Pancreas (tissue), 10 donors: ENCODE measurements at regions not wholly inside any gene's neighbourhood (a gene's known extent, or its start where the extent isn't known, plus 50 kb on each side); places are given as distances from the start of the nearest gene placed in this dataset.

Experiments used
- ATAC-seq, 4 donors: fragments of 200-7000 bp; cut with Tn5 transposase; one replicate each; pipeline versions ENCODE4 v1.8.0 to v1.9.1; 2020; ENCODE audit warnings: mild to moderate bottlenecking in 4 of 4, moderate library complexity in 4 of 4
- DNase-seq, 6 donors: peaks; one replicate each; pipeline ENCODE4 v3.0.0-alpha.2; 2020
- FAIRE-seq: peaks from 2 replicates; lab custom pipeline; 2012; peaks lifted over from hg19 to GRCh38; lab: Jason Lieb, UNC
- H3K27ac ChIP-seq, 4 donors: fragments of 200-600 bp; sonication (generic); 1 replicate in 3 of 4; 2 replicates in 1 of 4; pipeline versions ENCODE4 v1.5.0 to v1.8.0; 2020
- H3K27me3 ChIP-seq, 4 donors: fragments of 200-600 bp; one replicate each; pipeline ENCODE4 v1.8.0; 2021
- H3K36me3 ChIP-seq, 3 donors: fragments of 200-600 bp; sonication (generic) in 1 of 3; one replicate each; pipeline versions ENCODE4 v1.5.0 to v1.8.0; 2020 to 2021
- H3K4me1 ChIP-seq, 3 donors: fragments of 200-600 bp; one replicate each; pipeline ENCODE4 v1.8.0; 2021
- H3K4me3 ChIP-seq, 4 donors: fragments of 200-600 bp; sonication (generic) in 2 of 4; one replicate each; pipeline versions ENCODE4 v1.5.0 to v1.8.0; 2020 to 2021
- H3K9me3 ChIP-seq, 4 donors: fragments of 200-600 bp; one replicate each; pipeline ENCODE4 v1.8.0; 2021
- WGBS, 2 donors: extraction: QIAGEN DNeasy Blood & Tissue Kit; methylation state at CpG; one replicate each; pipeline ENCODE4 v1.1.7; 2013; 5-methylcytosine and 5-hydroxymethylcytosine counted together
- intact Hi-C, 3 donors: fragments of 100-400 bp; cut with DNase I; formaldehyde crosslinking; loops; one replicate each; pipeline versions ENCODE4 v1.11.1 to v1.14.2; 2022
- TF ChIP-seq, protein P1 (sequence below), 4 donors: fragments of 200-600 bp; sonication (generic) in 3 of 4; IDR thresholded peaks; one replicate each; pipeline versions ENCODE4 v1.5.0 to v1.8.0; 2021; ENCODE audit warnings: antibody characterized with exemption in 4 of 4
- donor health status: healthy with polysubstance abuse.
- donor health status: DM: no; HTN: no; CAD: no; lungs with moderate emphysema.
- donor health status: DM: no; HTN: no; CAD: no.
- donor health status: control.
- donor health status: control.
- donor health status: Bipolar disorder and iron deficiency.
- donor health status: DM: yes; HTN: yes; CAD: no.
- donor health status: DM: no; HTN: no; CAD: no.
- donor health status: DM: no; HTN: no; CAD: no.
- donor health status: DM: yes; HTN: yes; CAD: no.

DNA sequence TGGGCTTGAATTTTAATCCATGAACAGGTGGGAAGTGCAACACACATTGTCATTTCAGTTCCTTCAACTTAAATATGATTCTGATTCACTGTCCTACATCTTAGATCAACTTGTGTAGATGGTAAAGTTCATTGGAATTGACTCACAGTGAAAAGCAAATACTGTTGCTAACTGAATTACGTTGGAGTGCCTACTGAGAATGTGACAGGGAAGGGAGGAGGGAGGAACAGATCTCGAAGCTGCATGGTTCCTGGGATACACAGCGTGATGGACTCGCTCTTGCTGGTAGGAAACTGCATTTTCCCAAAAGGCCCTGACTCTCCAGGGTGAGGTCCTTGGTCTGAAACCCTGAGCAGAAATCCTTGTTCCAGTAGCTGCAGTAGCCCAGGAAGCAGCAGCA, 284.2 kb downstream of the USP46 start:
- H3K27me3 ChIP-seq: no peaks in the 10 kb centered on the region
- TF ChIP-seq, protein P1, sequence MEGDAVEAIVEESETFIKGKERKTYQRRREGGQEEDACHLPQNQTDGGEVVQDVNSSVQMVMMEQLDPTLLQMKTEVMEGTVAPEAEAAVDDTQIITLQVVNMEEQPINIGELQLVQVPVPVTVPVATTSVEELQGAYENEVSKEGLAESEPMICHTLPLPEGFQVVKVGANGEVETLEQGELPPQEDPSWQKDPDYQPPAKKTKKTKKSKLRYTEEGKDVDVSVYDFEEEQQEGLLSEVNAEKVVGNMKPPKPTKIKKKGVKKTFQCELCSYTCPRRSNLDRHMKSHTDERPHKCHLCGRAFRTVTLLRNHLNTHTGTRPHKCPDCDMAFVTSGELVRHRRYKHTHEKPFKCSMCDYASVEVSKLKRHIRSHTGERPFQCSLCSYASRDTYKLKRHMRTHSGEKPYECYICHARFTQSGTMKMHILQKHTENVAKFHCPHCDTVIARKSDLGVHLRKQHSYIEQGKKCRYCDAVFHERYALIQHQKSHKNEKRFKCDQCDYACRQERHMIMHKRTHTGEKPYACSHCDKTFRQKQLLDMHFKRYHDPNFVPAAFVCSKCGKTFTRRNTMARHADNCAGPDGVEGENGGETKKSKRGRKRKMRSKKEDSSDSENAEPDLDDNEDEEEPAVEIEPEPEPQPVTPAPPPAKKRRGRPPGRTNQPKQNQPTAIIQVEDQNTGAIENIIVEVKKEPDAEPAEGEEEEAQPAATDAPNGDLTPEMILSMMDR (IDR thresholded peaks at IDR 0.05): no peak
- no peak overlapping the region for H3K4me3 ChIP-seq
- H3K9me3 ChIP-seq: no peaks in the 10 kb centered on the region
- H3K36me3 ChIP-seq: no peaks in the 10 kb centered on the region
- DNase-seq (no peak), ATAC-seq (no peak), FAIRE-seq (no peak)
- 56 to 59% methylated on average over 4 of the region's 4 CpGs for WGBS, 2 donors
- no peaks in the 10 kb centered on the region for H3K4me1 ChIP-seq
- no peak overlapping the region for H3K27ac ChIP-seq
- intact Hi-C loops: loop anchor here in 1 of 3 donors (10.0 kb wide), 1 partner anchor 610 kb away; no protein-coding TSS in a partner anchor

DNA sequence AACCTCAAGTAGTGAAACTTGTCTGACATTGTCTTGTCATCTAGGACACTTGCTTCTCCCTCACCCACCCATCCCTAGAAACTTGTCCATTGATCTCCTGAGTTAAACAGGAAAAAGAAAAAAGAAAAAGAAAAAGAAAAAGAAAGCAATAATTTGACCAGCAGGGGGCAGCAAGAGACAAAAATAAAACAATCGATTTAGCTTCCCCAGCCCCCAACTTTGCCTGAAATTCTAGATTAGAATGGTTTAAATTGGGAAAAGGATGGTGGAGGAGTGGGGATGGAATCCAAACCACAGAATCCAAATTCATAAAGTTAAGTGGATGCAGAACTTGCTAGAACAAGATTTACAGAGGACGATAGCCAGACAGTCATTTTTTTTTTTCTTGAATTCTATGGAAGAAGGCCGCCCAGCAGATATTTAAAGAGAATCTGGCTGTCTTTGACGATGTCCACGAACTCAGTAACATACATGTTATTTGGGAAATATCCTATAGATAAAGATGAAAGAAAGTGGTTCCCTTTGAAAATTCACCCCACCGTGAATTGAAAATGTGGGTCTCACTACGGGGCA, 282.9 kb downstream of the USP46 start:
- 54 to 56% methylated on average over 7 of the region's 7 CpGs for WGBS, 2 donors
- H3K4me3 ChIP-seq: no peak overlapping the region
- no peaks in the 10 kb centered on the region for H3K36me3 ChIP-seq
- FAIRE-seq: peak; percentile 65
- peak in 1 of 6 donors; percentile 18 for DNase-seq
- H3K27ac ChIP-seq: no peak overlapping the region
- no peaks in the 10 kb centered on the region for H3K9me3 ChIP-seq
- TF ChIP-seq, protein P1 (IDR thresholded peaks at IDR 0.05): peak; percentile 14 to 55 (median 44)
- ATAC-seq: peak in 1 of 4 donors; percentile 39
- intact Hi-C loops: loop anchor here in 1 of 3 donors (10.0 kb wide), 1 partner anchor 609 kb away; no protein-coding TSS in a partner anchor
- no peaks in the 10 kb centered on the region for H3K4me1 ChIP-seq
- no peaks in the 10 kb centered on the region for H3K27me3 ChIP-seq

DNA sequence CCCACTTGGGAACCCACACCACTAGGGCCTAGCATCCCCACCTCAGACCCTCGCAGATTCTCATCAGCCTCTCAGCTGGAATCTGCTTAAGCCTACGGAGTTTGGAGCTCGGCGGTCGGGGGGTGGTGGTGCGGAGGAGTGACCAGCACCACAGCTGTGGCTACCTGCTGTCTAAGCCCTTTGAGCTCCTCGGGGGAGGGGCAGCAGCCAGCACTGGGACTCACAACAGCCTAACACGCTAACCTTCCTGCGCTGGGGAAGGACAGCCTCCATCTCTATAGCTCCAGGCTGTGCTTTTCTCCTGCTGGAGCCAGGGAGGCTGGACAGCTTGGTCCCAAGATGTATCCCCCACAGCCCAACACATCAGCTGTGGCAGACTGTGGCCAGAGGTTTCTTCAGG, 281.5 kb downstream of the USP46 start:
- ATAC-seq (no peak), FAIRE-seq (no peak), DNase-seq (no peak)
- WGBS, 2 donors: 74 to 85% methylated on average over 9 of the region's 9 CpGs
- H3K9me3 ChIP-seq: no peaks in the 10 kb centered on the region
- intact Hi-C loops: loop anchor here in 1 of 3 donors (10.0 kb wide), 1 partner anchor 607 kb away; no protein-coding TSS in a partner anchor
- H3K4me1 ChIP-seq: no peaks in the 10 kb centered on the region
- TF ChIP-seq, protein P1 (IDR thresholded peaks at IDR 0.05): no peak
- no peaks in the 10 kb centered on the region for H3K36me3 ChIP-seq
- H3K27me3 ChIP-seq: no peaks in the 10 kb centered on the region
- H3K27ac ChIP-seq: no peak overlapping the region
- H3K4me3 ChIP-seq: no peak overlapping the region

DNA sequence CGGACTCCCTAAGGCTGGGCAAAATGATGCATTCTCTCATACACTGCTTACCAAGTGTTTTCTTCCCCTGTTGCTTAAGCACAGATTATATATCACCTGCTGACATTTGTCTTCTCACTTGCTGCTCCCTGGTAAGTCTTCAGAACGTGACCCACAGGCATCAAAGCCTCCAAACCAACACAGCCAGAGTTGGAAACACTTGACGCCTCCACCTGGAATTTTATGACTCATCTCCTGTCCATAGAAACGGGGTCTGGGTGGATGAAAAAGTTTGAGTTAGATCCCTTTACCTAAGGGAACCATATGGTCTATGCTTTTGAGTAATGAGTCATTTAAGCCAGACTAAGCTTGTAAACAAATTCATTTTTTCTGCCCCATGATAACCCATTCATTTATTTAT, 251.6 kb downstream of the USP46 start:
- Histone ChIP-seq H3K4me1 (no peaks in the 10 kb centered on the region), H3K27ac (no peak overlapping the region), H3K4me3 (no peak overlapping the region), H3K9me3 (no peaks in the 10 kb centered on the region), H3K27me3 (no peaks in the 10 kb centered on the region), H3K36me3 (no peaks in the 10 kb centered on the region)
- intact Hi-C loops: no loop called here
- 40 to 43% methylated on average over 4 of the region's 4 CpGs for WGBS, 2 donors
- no peak for FAIRE-seq
- no peak for ATAC-seq
- DNase-seq: no peak
- TF ChIP-seq, protein P1 (IDR thresholded peaks at IDR 0.05): no peak

DNA sequence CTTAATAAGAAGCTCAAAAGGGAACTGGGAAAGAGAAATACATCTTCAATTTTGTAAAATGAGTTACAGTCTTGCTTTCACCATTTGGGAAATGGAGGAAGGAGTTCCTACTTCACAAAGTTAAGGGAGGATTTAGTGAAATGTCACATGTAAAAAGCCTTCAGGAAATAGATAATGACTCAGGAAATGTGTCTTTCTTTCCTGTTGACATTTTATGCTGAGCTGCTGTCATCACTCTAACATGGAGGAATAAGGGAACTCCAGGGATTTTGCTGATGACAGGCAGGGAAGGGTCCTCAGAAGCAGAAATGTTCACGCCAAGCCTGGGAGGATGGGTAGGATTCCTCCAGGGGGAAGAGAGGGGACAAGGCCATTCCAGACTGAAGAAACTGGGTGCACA, 251.1 kb downstream of the USP46 start:
- DNase-seq (no peak), FAIRE-seq (no peak), ATAC-seq (no peak)
- Histone ChIP-seq H3K36me3 (no peaks in the 10 kb centered on the region), H3K27ac (no peak overlapping the region), H3K4me1 (no peaks in the 10 kb centered on the region), H3K27me3 (no peaks in the 10 kb centered on the region), H3K4me3 (no peak overlapping the region), H3K9me3 (no peaks in the 10 kb centered on the region)
- WGBS, 2 donors: 69 to 72% methylated on average over 1 of the region's 1 CpG
- intact Hi-C loops: no loop called here
- TF ChIP-seq, protein P1 (IDR thresholded peaks at IDR 0.05): no peak
